ENCODE measurements at regions not wholly inside any gene's neighbourhood (a gene's known extent, or its start where the extent isn't known, plus 50 kb on each side); places are given as distances from the start of the nearest gene placed in this dataset.
A peak's percentile ranks its signal among the peaks of the same experiment; 100 is the strongest.

- ChIA-PET CTCF (no interaction called here), POLR2A (no interaction called here)
- no peak for DNase-seq (ENCODE audit: extremely low spot score)
- TF ChIP-seq PKNOX1 (IDR thresholded peaks at IDR 0.05) (no peak), SUZ12 (IDR thresholded peaks at IDR 0.05) (no peak), ZNF384 (IDR thresholded peaks at IDR 0.05) (no peak), FOXA1 (IDR thresholded peaks at IDR 0.05) (no peak), BHLHE40 (IDR thresholded peaks at IDR 0.05; ENCODE audit: borderline replicate concordance) (no peak), CTBP1 (IDR thresholded peaks at IDR 0.05; ENCODE audit: borderline replicate concordance) (no peak), ELF4 (IDR thresholded peaks at IDR 0.05) (no peak), FOXM1 (IDR thresholded peaks at IDR 0.05; ENCODE audit: borderline replicate concordance) (no peak), LEF1 (IDR thresholded peaks at IDR 0.05; ENCODE audit: borderline replicate concordance) (no peak), L3MBTL2 (conservative IDR thresholded peaks at IDR 0.05) (no peak)
These were observed 241.8 kb downstream of the NPHP4 start for GRCh38 chr1:5750186-5751162.

- TF ChIP-seq TARDBP (IDR thresholded peaks at IDR 0.05) = no peak
- POLR2A ChIA-PET = no interaction called here
- CTCF ChIA-PET = no interaction called here
- no peak for DNase-seq (ENCODE audit: extremely low spot score)
These were observed 243.7 kb downstream of the NPHP4 start for GRCh38 chr1:5748286-5749225.

- CTCF ChIA-PET = no interaction called here
- TF ChIP-seq HDGF (IDR thresholded peaks at IDR 0.05; ENCODE audit: borderline replicate concordance) (no peak), ARNT (IDR thresholded peaks at IDR 0.05) (no peak), LEF1 (IDR thresholded peaks at IDR 0.05; ENCODE audit: borderline replicate concordance) (no peak), CTBP1 (IDR thresholded peaks at IDR 0.05; ENCODE audit: borderline replicate concordance) (no peak), TARDBP (IDR thresholded peaks at IDR 0.05) (no peak), ELF4 (IDR thresholded peaks at IDR 0.05) (no peak), BHLHE40 (IDR thresholded peaks at IDR 0.05; ENCODE audit: borderline replicate concordance) (no peak), L3MBTL2 (conservative IDR thresholded peaks at IDR 0.05) (no peak), SUZ12 (IDR thresholded peaks at IDR 0.05) (no peak), FOXM1 (IDR thresholded peaks at IDR 0.05; ENCODE audit: borderline replicate concordance) (no peak), PKNOX1 (IDR thresholded peaks at IDR 0.05) (no peak), FOXK2 (IDR thresholded peaks at IDR 0.05) (no peak), SP1 (IDR thresholded peaks at IDR 0.05) (no peak), FOXA1 (IDR thresholded peaks at IDR 0.05) (no peak), NFRKB (IDR thresholded peaks at IDR 0.05) (no peak), ZNF384 (IDR thresholded peaks at IDR 0.05) (no peak)
- POLR2A ChIA-PET = no interaction called here
- no peak for DNase-seq (ENCODE audit: extremely low spot score)
These were observed 244.6 kb downstream of the NPHP4 start for GRCh38 chr1:5747426-5748285.

- ChIA-PET CTCF (interaction anchor here (2.4 kb wide), 1 partner anchor 236 kb away, joined by 9 read pairs; no protein-coding TSS in a partner anchor), POLR2A (no interaction called here)
- no peak for DNase-seq (ENCODE audit: extremely low spot score)
- no peak for TF ChIP-seq ARNT (IDR thresholded peaks at IDR 0.05)
- no peak for TF ChIP-seq BHLHE40 (IDR thresholded peaks at IDR 0.05; ENCODE audit: borderline replicate concordance)
- TF ChIP-seq TARDBP (IDR thresholded peaks at IDR 0.05) = no peak
- TF ChIP-seq LEF1 (IDR thresholded peaks at IDR 0.05; ENCODE audit: borderline replicate concordance) = no peak
- TF ChIP-seq SUZ12 (IDR thresholded peaks at IDR 0.05) = no peak
- TF ChIP-seq FOXK2 (IDR thresholded peaks at IDR 0.05) = no peak
- TF ChIP-seq ZNF384 (IDR thresholded peaks at IDR 0.05) = no peak
- TF ChIP-seq SP1 (IDR thresholded peaks at IDR 0.05) = no peak
- TF ChIP-seq L3MBTL2 (conservative IDR thresholded peaks at IDR 0.05) = no peak
- TF ChIP-seq NFRKB (IDR thresholded peaks at IDR 0.05) = no peak
These were observed 245.4 kb downstream of the NPHP4 start for GRCh38 chr1:5746611-5747425.

- ChIA-PET CTCF (interaction anchor here (0.6 to 2.4 kb wide), 7 partner anchors 9 to 1835 kb away, joined by 3 to 9 read pairs (median 4); no protein-coding TSS in a partner anchor), POLR2A (no interaction called here)
- DNase-seq (ENCODE audit: extremely low spot score) = peak; percentile 84
- TF ChIP-seq L3MBTL2 (conservative IDR thresholded peaks at IDR 0.05) (no peak), ELF4 (IDR thresholded peaks at IDR 0.05) (no peak), BHLHE40 (IDR thresholded peaks at IDR 0.05; ENCODE audit: borderline replicate concordance) (no peak), ARNT (IDR thresholded peaks at IDR 0.05) (no peak)
These were observed 246.2 kb downstream of the NPHP4 start for GRCh38 chr1:5745800-5746610.

Measured in HEK293T (cell line).